T-helper 1 cell treated with Interleukin-12 subunit alpha and Interleukin-12 subunit beta and Interleukin-4 antibody, amounts not matched to agents 30 μg/mL and 1 μg/mL, for 36 hours (primary cell): ENCODE measurements at regions not wholly inside any gene's neighbourhood (a gene's known extent, or its start where the extent isn't known, plus 50 kb on each side); places are given as distances from the start of the nearest gene placed in this dataset.

Experiments
- H3K27ac Mint-ChIP-seq: one replicate; pipeline ENCODE4 v1.8.0; 2021; ENCODE audit warnings: mild to moderate bottlenecking, mixed read lengths
- H3K27me3 Mint-ChIP-seq: one replicate; pipeline ENCODE4 v1.8.0; 2021; ENCODE audit warnings: low read depth, mixed read lengths
- H3K36me3 Mint-ChIP-seq: one replicate; pipeline ENCODE4 v1.8.0; 2021; ENCODE audit warnings: low read depth, mixed read lengths
- H3K4me1 Mint-ChIP-seq: one replicate; pipeline ENCODE4 v1.8.0; 2021; ENCODE audit warnings: low read depth, mixed read lengths
- H3K4me3 Mint-ChIP-seq: one replicate; pipeline ENCODE4 v1.8.0; 2021; ENCODE audit warnings: mild to moderate bottlenecking, moderate library complexity, mixed read lengths
- H3K9me3 Mint-ChIP-seq: one replicate; pipeline ENCODE4 v1.8.0; 2021; ENCODE audit warnings: mixed read lengths

- Mint-ChIP-seq H3K4me3 (no peak overlapping the region), H3K27ac (no peak overlapping the region), H3K36me3 (no peaks in the 10 kb centered on the region), H3K27me3 (no peaks in the 10 kb centered on the region), H3K9me3 (peaks cover 19% of the 10 kb centered on the region), H3K4me1 (no peaks in the 10 kb centered on the region)
Observed at GRCh38 chr5:17912794-17913193, 278.5 kb downstream of the TAF11L14 start.

DNA sequence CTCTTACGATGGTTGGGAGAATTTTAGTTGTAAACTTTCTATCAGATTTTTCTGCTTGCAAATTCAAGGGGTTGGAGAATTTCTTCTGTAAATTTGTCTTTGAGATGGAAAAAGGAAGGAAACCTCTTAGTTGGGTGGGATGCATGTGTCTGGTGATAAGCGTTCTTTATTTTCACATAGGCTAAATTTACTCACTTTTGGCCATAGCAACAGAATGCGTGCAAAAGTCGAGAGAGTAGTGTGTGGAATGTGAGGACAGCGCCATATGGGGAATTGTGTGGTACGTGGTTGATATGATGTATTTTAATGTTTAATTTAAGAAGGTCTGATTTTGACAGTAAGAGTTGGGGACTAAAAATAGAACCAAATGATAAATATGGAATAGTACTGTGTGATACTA is 282.2 kb downstream of the TAF11L14 start:
- no peaks in the 10 kb centered on the region for H3K4me1 Mint-ChIP-seq
- H3K4me3 Mint-ChIP-seq: no peak overlapping the region
- peaks cover 26% of the 10 kb centered on the region for H3K9me3 Mint-ChIP-seq
- no peaks in the 10 kb centered on the region for H3K36me3 Mint-ChIP-seq
- H3K27ac Mint-ChIP-seq: no peak overlapping the region
- no peaks in the 10 kb centered on the region for H3K27me3 Mint-ChIP-seq

GRCh38 chr5:17917465-17917864 is 283.2 kb downstream of the TAF11L14 start:
- no peak overlapping the region for H3K27ac Mint-ChIP-seq
- no peak overlapping the region for H3K4me3 Mint-ChIP-seq
- no peaks in the 10 kb centered on the region for H3K4me1 Mint-ChIP-seq
- H3K9me3 Mint-ChIP-seq: peaks cover 24% of the 10 kb centered on the region
- no peaks in the 10 kb centered on the region for H3K36me3 Mint-ChIP-seq
- H3K27me3 Mint-ChIP-seq: no peaks in the 10 kb centered on the region

DNA sequence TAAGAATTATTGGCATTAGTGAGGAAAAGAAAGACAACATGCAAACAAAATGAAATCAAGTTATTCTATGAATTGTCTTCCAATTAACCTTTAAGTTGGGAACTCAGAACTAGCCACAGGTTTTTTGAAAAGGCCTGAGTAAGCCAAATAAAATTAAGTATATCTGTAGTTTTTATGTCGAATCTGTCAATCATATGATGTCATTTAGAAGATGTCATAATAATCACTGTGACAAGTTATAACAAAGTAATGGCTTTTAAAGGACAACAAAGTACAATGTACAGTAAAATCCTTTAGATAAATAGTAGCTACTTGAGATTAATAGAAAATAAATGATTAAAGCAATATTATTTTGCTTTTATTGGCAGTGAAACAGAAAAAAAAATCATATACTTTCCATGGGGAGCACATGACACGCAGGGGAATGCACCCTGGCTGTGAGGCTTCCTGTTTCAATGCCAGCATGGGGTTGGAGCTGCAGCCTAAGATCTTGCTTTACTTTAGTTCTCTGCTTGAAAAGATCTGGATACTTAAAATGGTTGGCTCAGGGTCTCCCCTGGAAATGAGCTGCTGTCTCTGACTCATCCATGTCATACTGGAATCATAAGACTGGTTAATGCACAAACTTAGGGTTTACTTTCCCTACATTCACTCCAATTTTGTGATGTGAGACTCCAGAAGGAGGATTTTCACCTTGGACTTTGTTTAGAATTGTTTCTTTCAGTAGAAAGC is 284.3 kb downstream of the TAF11L14 start:
- Mint-ChIP-seq H3K36me3 (no peaks in the 10 kb centered on the region), H3K4me1 (no peaks in the 10 kb centered on the region), H3K4me3 (no peak overlapping the region), H3K9me3 (peaks cover 20% of the 10 kb centered on the region), H3K27me3 (no peaks in the 10 kb centered on the region), H3K27ac (no peak overlapping the region)

DNA sequence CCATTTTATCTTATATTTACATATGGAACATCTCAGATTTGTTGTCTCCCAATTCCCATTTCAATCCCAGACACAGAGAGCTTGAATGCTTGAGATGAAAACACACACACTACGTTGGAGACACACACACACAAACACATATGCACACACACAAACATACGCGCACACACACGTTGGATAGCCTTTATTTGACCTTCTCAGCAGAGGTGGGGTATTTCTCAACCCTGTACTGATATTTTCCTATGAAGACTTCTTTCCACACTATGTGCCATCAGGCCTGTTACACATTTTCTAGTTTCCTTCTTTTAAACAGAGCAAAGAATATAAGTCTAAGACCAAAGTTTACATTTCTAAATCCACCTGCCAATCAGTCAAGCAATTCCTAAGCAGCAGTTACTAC is 291.0 kb downstream of the TAF11L14 start:
- H3K4me1 Mint-ChIP-seq: no peaks in the 10 kb centered on the region
- no peak overlapping the region for H3K4me3 Mint-ChIP-seq
- H3K27me3 Mint-ChIP-seq: no peaks in the 10 kb centered on the region
- H3K27ac Mint-ChIP-seq: no peak overlapping the region
- H3K36me3 Mint-ChIP-seq: no peaks in the 10 kb centered on the region
- peaks cover 9% of the 10 kb centered on the region for H3K9me3 Mint-ChIP-seq

DNA sequence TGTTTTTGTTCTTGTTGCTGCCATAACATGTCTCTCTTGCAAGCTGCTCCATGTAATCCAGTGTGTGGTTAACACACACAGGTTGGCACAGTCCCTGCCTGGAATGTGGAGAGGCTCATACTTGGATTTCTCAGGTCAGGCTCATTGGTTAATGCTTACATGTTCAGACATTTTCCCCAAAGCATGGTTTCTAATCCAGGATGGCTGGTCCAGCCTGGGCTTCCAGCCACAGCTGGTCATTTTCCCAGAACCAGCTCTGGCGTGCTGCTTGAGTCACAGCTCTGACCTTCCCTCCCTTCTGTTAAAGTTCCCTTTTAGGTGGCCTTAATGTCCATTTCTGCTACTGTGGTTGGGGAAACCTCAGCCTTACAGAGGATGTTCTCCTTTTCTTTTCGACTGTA is 294.3 kb downstream of the TAF11L14 start:
- Mint-ChIP-seq H3K27me3 (no peaks in the 10 kb centered on the region), H3K4me1 (no peaks in the 10 kb centered on the region), H3K9me3 (peaks cover 33% of the 10 kb centered on the region), H3K4me3 (no peak overlapping the region), H3K27ac (no peak overlapping the region), H3K36me3 (no peaks in the 10 kb centered on the region)

DNA sequence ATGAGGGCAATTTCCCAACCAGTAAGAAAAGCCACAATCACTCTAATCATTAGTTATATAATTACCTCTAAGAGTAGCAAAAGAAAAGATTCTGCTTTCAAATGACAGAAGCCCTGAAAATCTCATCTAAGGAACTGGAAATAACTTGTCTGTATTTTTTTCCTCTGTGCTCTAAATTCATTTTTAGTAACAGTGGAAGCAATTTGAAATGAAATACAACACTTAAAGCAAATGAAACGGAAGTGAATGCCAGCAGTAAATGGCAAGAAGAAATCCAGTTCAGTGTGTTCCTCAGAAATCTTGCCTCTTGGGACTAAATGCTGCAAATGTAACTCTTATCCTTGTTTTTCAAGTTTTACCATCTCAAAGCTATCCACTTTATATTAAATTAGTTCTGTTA is 294.9 kb downstream of the TAF11L14 start:
- H3K36me3 Mint-ChIP-seq: no peaks in the 10 kb centered on the region
- H3K4me3 Mint-ChIP-seq: no peak overlapping the region
- peaks cover 37% of the 10 kb centered on the region for H3K9me3 Mint-ChIP-seq
- no peaks in the 10 kb centered on the region for H3K27me3 Mint-ChIP-seq
- no peak overlapping the region for H3K27ac Mint-ChIP-seq
- no peaks in the 10 kb centered on the region for H3K4me1 Mint-ChIP-seq

- no peak overlapping the region for H3K4me3 Mint-ChIP-seq
- no peaks in the 10 kb centered on the region for H3K4me1 Mint-ChIP-seq
- H3K27ac Mint-ChIP-seq: no peak overlapping the region
- H3K9me3 Mint-ChIP-seq: peaks cover 41% of the 10 kb centered on the region
- no peaks in the 10 kb centered on the region for H3K36me3 Mint-ChIP-seq
- no peaks in the 10 kb centered on the region for H3K27me3 Mint-ChIP-seq
Observed at GRCh38 chr5:17930346-17930745, 296.1 kb downstream of the TAF11L14 start.

GRCh38 chr5:17944046-17944445 is 309.8 kb downstream of the TAF11L14 start:
- peaks cover 33% of the 10 kb centered on the region for H3K9me3 Mint-ChIP-seq

GRCh38 chr5:17947029-17947428 is 312.8 kb downstream of the TAF11L14 start:
- H3K9me3 Mint-ChIP-seq: peaks cover 36% of the 10 kb centered on the region
- H3K4me3 Mint-ChIP-seq: no peak overlapping the region
- H3K27me3 Mint-ChIP-seq: no peaks in the 10 kb centered on the region
- no peak overlapping the region for H3K27ac Mint-ChIP-seq
- H3K36me3 Mint-ChIP-seq: no peaks in the 10 kb centered on the region
- no peaks in the 10 kb centered on the region for H3K4me1 Mint-ChIP-seq

More at GRCh38 chr5:17944046-17944445, 309.8 kb downstream of the TAF11L14 start:
- Mint-ChIP-seq H3K4me3 (no peak overlapping the region), H3K4me1 (no peaks in the 10 kb centered on the region), H3K36me3 (no peaks in the 10 kb centered on the region), H3K27ac (no peak overlapping the region), H3K27me3 (no peaks in the 10 kb centered on the region)

DNA sequence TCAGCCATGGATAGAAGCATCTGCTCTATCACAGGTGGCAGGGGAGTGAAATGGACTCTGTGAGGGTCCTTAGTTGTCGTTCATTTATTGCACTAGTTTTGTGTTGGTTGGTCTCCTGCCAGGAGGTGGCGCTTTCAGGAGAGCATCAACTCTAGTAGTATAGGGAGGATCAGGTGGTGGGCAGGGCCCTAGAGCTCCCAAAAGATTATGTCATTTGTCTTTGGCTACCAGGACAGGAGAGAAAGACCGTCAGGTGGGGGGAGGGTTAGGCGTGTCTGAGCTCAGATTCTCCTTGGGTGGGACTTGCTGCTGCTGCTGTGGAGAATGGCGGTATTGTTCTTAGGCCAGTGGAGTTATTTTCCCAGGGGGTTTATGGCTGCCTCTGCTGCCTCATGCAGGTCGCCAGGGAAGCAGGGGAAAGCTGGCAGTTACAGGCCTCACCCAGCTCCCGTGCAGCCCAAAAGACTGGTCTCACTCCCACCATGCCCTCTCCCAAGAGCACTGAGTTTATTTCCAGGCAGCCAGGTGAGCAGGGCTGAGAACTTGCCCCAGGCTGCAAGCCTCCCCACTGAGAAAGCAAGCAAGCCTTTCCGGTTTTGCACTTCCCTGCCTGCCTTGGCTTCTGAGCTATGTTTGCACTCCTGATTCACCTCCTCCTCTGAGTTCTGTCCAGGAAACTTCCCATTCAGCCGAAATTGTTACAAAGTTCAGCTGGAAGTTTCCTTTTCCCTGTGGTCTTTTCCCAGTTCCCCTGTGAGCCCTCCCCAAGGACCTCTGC is 317.3 kb downstream of the TAF11L14 start:
- Mint-ChIP-seq H3K9me3 (peaks cover 48% of the 10 kb centered on the region), H3K36me3 (no peaks in the 10 kb centered on the region), H3K27me3 (no peaks in the 10 kb centered on the region), H3K4me1 (no peaks in the 10 kb centered on the region), H3K27ac (no peak overlapping the region), H3K4me3 (no peak overlapping the region)

DNA sequence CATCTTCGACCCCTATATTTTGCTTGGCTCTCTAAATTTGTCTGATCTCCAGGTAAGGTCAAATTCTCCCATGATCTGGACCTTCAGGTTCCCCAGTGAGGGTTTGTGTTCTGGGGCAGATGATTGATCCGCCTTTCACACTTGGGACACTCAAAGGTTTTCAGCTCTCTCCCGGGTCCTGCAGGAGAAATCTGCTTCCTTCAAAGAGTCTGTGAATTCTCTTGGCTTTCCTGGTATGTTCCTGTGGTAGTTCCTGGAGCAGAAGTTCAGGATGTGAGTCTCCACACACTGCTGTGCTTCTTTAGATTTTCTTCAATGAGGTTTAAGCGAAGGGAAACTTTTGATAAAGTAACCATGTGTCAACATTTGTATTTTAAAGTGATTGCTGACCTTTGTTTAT is 318.0 kb downstream of the TAF11L14 start:
- no peak overlapping the region for H3K4me3 Mint-ChIP-seq
- H3K9me3 Mint-ChIP-seq: peaks cover 42% of the 10 kb centered on the region
- H3K4me1 Mint-ChIP-seq: no peaks in the 10 kb centered on the region
- H3K27ac Mint-ChIP-seq: no peak overlapping the region
- no peaks in the 10 kb centered on the region for H3K27me3 Mint-ChIP-seq
- H3K36me3 Mint-ChIP-seq: no peaks in the 10 kb centered on the region

- Mint-ChIP-seq H3K4me1 (no peaks in the 10 kb centered on the region), H3K4me3 (no peak overlapping the region), H3K36me3 (no peaks in the 10 kb centered on the region), H3K27ac (no peak overlapping the region), H3K9me3 (peaks cover 26% of the 10 kb centered on the region), H3K27me3 (no peaks in the 10 kb centered on the region)
Observed at GRCh38 chr5:17964067-17964466, 329.8 kb downstream of the TAF11L14 start.

- Mint-ChIP-seq H3K27me3 (no peaks in the 10 kb centered on the region), H3K9me3 (peaks cover 28% of the 10 kb centered on the region), H3K36me3 (no peaks in the 10 kb centered on the region), H3K4me3 (no peak overlapping the region), H3K4me1 (no peaks in the 10 kb centered on the region), H3K27ac (no peak overlapping the region)
Observed at GRCh38 chr5:17966640-17967402, 332.6 kb downstream of the TAF11L14 start.

DNA sequence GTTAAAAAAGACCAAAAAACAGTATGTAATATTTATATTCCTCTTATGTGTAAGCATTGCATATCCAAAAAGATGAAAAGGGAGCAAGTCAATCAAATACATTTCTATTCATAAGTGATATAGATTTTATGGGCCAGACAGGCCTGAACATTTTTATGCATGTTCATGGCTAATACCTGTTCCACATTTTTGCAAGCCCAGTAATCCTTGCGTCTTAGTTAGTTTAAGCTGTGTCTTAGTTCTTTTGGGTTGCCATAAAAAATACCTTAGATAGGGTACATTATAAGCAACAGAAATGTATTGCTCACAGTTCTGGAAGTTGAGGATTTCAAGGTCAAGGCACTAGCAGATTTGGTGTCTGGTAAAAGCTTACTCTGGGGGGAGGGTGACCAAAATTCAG is 342.1 kb downstream of the TAF11L14 start:
- H3K4me3 Mint-ChIP-seq: no peak overlapping the region
- H3K36me3 Mint-ChIP-seq: no peaks in the 10 kb centered on the region
- H3K9me3 Mint-ChIP-seq: peaks cover 15% of the 10 kb centered on the region
- H3K4me1 Mint-ChIP-seq: no peaks in the 10 kb centered on the region
- H3K27ac Mint-ChIP-seq: no peak overlapping the region
- no peaks in the 10 kb centered on the region for H3K27me3 Mint-ChIP-seq
